HG03135 (cell line): ENCODE measurements at regions not wholly inside any gene's neighbourhood (a gene's known extent, or its start where the extent isn't known, plus 50 kb on each side); places are given as distances from the start of the nearest gene placed in this dataset.
"Not testable (repeated sequence)": the region's sequence is repeated elsewhere in the genome, so short reads cannot be mapped to it uniquely, and the experiment has no call there.

Experiments used
- ATAC-seq: cut with Tn5 transposase; IDR thresholded peaks from one replicate; pipeline ENCODE4 v1.9.1; 2021; ENCODE audit warnings: mild to moderate bottlenecking, moderate library complexity; ENCODE audit not compliant: unreplicated experiment

DNA sequence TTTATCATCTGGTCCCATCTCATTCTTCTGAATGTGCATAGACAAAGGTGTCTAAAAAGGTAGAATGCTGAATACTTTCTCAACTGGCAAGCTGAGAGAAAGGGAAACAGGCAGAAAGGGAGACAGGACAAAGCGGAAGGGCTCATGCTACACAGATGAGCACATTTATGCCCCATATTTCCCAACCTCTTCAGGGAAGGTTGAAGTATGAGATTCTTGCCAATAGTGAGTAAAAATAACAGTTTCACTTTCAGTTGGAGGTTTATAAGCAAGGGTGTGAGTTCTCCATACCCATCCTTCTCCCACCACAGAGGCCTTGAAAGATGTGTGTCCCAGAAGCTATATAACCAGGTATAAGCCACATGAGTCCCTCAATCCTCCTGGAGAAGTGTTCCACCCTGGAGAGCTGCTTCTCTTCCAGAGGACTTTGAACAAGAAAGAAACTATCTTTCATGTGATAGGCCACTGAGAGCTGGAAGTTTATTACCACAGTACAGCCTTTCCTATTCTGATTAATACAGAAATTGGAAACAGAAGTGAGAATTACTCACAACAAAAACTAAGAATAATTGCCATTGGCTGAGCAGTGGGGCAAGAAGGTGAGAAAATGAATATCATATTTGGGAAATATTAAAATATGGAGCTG, 709.4 kb upstream of the NR2F2 start:
- no peak for ATAC-seq

DNA sequence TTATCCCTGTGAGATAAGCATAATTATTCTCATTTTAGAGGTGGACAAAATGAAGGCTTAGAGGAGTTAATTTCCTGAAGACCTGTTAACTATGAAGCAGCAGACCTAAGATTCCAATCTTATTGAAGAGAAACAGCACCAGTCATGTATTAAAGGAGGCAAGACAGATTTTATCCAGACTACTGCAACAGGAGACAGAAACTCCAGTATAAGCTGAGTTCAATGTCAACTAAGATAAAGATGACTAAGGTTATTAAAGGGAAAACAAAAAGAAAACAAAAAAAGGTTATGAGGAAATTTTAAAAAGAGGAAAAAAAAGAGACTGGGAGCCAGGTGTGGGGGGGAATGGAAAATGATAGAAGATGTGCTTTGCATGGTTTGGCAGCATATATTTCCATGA, 707.7 kb upstream of the NR2F2 start:
- ATAC-seq: no peak

DNA sequence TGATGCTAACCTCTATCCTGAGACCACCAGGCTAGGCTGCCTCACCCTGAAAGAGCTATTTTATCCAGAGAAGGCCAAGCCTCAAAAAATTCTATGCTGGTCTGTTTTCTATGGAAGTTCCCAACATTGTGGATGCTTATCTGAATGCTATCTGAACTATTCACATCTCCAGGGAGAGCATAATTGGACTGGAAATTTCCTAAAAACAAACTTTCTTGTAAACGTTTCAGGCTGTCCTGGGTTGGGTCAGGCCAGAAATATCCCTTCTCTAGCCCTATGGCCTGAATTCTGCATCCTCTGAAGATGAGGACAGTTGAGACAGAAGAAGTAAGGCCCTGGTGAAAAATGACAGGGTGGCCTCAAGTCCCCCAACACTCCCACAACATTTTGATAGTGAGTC, 706.4 kb upstream of the NR2F2 start:
- no peak for ATAC-seq

DNA sequence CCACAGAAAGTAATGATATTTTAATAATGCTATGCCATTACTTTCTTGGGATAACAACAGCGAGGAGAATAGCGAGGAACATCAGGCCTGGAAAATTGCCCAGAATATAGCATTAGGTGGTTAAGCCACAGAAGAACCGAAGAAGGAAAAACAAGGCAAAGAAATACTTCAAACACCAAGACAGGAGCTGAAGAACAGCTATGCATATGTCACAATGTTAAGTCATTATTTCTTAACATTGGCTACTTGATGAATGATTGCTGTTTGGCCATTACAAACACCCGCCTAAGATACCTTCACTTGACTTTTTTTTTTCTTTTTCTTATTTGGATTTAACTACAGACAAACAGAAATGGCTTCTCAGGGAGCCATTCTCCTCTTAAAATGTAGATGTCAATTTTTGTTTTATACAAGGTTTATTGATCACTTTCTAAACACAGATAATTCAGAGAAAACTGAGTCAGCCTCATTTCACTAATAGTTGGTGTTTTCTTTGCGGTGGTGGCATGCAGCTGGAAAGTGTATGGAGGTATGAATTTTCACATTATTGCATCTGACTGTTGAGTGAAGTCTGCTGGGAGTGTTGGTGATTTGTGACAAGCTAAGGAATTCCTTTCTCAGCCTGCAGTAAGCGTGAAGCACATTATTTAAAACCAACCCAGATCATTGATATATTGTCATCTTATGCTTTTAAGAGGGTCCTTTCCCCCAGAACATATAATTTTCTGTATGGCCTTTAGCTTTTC, 705.7 kb upstream of the NR2F2 start:
- no peak for ATAC-seq

DNA sequence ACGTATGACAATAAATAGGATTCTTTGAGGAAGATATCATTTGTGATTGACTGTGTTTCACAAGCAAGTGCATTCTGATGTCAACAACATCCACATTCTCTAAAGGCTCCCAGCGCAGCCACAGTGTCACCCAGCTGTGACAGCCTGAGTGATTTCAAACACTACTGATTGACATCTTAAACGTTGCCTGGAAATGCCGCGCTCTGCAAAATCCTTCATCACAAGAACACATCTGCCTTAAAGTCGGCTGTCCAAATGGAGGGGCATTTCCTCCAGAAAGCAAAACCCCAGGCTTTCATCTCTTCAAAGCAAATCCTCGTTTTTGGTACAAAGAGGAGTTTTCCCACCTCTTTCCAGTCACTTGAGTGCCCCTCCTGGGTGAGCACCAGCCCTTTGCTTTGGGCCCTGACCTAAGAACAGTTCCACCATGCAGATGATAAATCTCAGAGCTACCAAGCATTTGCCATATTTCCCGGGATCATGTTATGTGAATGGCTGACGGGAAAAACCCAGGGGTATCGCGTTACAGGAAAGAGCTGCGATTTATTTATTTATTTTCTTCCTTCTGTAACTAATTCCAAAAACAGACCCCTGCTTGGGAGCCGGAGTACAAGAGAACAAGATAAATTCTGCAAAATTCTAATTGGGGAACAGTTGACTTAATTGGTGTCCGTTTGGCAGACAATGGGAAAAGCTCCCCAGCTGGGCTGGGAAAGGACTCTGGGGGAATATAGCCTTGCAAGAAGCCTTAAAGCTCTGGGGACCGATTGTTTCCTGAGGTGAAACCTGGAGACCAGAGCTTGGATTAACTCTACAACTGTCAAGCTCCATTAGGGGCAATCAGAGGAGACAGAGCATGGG, 703.8 kb upstream of the NR2F2 start:
- ATAC-seq: no peak

DNA sequence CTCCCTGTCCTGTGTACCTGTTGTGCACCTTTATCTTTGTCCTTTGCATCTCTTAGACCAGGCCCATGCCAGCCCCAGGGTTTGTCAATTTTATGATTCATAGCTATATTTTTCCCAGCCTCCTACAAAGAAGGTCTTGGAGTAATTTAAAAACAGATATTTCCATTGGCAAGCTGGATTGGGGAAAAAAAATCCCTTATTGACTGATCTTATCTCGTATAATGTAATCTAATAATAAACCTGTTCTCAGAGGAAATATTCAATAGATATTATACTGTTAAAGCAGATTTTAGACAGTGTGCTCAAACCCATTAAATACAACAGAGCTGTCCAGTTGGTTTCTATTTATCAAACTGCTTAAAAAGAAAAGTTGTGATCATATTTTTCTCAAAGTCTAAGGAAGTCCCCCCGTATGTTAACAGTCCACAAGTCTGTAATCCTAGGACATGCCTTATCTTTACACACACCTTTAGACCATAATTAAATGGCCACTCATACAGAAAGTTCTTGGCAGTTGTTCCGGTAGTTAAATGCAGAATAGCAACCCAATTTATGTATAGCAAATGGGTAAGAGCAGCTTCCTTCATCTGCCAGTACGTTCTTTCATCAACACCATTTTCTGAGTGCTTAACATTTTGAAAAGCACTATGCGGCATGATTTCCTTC, 700.9 kb upstream of the NR2F2 start:
- ATAC-seq: no peak

DNA sequence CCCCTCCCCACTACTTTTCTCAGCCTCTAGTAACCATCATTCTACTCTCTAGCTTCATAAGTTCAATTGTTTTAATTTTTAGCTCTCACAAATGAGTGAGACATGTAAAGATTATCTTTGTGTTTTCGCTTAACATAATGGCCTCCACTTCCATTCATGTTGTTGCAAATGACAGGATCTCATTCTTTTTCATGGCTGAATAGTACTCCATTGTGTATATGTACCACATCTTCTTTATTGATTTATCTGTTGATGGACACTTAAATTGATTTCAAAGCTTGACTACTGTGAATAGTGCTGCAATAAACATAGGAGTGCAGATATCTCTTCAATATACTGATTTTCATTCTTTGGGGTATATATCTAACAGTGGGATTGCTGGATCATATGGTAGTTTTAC, 699.8 kb upstream of the NR2F2 start:
- no peak for ATAC-seq

DNA sequence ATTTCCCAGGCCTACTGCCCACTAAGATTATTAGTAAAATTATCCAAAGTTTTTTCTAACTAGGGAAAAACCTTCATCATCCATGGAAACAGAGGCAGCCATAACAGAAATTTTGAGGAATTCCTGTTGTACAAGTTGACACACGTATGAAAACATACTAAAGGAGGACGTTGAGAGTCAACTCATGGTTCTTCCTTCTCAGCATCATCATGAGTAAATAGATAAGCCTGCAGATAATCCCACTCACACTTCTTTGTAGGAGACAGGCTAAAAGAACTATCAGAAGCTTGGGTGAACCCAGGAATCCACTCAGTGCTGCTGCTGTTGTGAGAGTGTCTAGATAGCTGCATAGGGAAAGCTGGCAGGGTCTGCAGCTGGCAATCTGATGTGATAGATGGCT, 694.8 kb upstream of the NR2F2 start:
- no peak for ATAC-seq

DNA sequence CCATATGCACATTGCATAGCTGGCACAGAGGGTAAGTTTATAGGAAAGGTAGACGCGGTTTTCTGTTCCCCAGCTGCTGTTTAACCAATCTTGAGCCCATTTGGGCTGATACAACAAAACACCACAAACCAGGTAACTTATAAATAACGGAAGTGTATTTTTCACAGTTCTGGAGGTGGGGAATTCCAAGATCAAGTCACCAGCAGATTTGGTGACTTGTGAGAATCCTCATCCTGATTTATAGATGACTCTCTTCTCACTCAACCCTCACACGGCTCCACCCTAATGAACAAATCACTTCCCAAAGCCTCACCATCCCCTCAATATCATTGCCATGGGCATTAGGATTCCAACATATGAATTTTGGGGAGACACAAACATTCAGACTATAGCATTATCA, 694.4 kb upstream of the NR2F2 start:
- ATAC-seq: no peak

DNA sequence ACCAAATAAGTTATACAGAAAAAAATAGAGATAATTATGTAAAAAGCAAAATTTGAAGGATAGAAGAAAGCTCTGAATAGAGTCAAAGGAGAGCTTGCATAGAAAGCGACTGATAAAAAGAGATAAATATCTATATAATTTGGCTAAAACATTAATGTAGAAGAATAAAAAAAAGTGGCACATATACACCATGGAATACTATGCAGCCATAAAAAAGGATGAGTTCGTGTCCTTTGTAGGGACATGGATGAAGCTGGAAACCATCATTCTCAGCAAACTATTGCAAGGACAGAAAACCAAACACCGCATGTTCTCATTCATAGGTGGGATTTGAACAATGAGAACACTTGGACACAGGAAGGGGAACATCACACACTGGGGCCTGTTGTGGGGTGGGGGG, 693.3 kb upstream of the NR2F2 start:
- not testable (repeated sequence) for ATAC-seq

DNA sequence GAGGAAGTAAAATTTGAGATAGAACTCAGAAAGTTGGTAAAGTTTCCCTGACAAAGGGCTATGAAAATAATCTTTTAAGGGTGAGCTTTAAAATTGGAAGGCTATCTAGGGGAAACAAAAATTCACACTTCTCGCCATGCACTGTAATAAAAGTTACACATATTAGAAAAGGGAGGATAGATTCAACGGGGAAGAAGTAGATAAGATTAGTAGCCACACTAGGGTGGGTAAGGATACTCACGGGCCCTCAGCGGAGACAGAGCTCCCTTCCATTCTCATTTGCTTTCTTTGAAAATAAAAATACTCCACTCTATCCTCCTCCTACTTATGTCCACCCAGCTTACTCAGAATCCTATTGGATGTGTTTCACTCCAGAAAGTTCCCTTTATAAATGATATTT, 691.3 kb upstream of the NR2F2 start:
- no peak for ATAC-seq

DNA sequence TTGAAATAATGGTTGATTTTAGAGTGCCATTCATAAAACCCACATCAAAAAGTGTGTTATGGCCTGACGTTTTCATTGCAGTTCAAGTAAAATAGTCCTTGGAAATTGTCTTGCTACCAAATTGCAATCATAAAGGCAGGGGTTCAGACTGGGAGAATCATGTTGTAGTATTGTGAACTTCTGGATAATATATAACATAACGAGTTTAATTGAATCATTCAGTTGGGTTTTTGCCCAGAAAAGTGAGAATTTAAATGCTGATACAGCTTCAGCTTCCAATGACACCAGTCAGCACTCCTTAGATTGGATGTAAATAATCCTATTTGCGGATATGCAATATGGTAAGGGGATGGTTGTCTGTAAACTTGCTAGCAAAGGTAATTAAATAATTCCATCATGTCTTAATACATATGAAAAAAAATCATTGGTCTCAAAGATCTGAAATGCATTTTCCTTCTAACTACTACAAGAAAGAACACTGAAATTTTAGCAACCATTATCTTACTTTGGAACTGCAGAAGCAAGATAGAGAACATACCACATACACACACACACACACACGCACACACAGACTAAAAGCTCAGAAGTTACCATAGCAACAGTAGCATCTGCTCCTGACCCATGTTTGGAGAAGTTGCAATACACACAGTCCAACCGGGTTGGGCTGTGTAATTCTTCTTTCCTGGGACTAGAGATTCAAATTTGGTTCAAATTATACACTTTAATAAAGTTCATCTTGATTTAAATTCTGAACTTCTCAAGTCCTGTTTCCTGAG, 686.2 kb upstream of the NR2F2 start:
- ATAC-seq: no peak

DNA sequence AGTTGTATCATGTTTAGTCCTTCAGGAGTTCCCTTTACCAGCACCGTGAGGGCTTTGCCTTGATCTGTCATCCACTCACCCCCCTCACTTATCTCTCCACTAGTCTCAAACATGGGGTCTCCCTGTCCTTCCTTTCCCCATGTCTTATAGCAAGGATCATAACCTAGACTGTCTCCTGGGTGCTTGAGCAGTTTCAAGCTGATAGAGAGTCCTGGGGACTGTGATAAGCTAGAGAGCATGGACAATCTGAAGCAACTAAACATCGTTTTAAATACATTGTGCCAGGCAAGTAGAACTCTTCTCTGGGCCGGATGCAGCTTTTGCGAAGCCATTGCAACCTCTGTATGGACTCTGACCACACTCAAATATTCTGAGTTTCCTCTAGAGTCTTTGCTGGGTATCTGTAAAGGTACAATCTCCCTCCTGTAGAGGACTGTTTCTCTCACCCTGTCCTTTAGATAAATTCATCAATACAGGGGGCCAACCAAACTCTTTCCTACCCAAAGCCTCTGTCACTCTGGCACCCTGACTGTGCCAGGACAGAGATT, 684.6 kb upstream of the NR2F2 start:
- no peak for ATAC-seq

DNA sequence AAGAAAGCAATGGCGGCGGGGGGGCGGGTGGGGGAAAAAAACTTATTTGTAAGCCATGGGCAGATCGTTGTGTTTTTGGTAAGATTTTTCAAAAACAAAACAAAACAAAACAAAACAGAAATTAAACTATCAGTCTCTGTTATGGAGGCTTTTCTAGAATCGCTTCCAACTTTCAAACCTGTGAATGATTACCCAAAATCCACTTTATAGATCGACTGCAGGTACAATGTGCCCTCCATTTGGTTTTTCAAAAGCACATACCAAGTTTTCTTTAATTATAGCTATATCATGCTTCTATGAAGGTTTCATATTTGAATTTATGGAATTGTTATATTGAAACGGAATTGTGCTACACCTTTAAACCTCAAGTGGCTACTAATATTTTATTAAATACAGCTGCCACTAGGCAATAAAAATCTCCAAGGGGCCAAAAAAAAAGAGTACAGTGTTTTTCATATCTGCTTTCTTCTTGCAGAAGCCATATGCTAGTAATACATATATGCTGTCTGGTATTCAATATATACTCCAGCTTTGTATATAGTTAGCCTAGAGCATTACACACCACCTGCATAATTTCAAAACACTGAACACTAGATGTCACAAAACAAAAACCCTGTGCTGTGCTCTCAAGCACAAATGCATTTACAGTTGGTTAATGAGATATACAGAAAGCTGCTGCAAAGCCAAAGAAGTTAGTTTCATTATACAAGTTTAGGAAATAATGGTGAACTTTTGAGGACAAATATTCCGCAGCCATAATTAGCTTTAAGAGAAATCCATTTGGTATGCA, 683.8 kb upstream of the NR2F2 start:
- no peak for ATAC-seq

DNA sequence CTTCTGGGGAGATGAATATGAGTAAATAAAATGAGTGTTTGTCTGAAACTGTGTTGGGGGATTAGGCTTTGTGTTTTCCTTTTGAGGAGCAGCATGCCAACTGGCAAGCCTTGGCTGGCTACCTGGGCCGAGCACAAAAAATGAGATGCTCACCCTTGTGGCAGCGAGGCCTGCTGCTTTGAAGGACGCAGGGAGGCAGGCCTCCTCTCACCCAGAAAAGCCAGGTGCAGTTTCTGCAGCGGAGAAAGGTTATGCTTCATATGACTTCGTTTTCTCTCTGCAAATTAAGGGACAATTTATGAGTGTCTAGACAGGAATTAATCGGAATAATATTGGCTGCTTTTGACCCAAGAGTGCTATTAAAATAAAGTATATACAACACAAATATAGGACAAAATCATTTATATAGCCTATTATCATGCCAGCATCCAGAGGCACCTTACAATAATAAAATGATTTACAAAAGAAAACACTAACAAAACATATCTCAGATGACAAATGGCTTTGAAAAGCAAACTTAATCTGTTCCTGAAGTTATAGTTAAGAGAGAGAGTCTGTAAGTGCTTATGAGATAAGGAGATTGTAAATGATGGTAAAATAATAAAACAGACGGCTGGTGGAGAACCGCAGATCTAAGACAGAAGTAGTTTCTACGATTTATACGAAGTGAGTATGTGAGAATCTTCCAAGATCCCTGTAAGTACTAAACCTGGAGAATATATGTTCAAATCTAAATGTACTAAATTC, 682.8 kb upstream of the NR2F2 start:
- ATAC-seq: no peak

DNA sequence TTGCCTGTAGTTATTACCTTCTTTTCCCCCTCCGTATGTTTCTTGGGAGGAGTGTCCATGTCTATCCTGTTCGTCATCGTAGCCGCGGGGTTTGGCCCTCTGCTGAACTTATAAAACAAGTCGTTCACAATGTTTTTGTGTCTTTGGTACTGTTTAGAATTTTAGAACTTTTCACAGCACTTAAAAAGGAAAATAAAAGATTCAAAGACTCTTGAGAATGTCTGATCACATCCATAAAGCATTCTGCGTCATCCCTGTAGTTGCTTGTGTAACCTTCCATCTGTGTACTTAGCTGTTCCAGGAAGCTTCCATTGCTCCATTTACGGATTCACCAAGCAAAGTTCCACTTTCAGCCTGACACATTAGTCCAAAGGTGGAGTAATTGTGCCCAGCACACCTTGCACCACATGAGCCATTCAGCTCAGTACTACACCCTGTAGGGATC, 677.1 kb upstream of the NR2F2 start:
- ATAC-seq: no peak

DNA sequence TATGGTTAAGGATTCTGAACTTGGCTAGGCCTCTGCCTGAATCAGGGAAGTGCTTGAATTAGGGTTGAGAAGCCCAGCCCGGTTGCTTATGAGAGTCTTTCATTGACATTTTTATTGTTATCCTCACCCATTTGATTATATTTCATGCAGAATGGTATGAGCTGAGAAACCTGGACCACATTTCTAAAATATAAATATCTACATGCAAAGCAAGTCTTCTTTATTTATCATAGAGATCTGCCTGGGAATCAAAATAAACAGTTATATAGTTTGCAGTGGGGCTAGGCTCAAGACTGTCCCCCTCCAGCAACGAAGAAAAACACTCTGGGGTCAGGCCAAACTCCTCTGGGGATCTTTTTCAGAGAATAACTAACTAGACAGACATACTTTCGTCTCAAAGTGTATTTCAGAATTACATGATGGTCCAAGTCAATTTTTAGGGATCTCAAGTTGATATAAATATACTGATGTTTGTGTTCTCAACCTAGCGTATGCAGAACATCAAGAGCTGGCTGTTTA, 675.4 kb upstream of the NR2F2 start:
- no peak for ATAC-seq

DNA sequence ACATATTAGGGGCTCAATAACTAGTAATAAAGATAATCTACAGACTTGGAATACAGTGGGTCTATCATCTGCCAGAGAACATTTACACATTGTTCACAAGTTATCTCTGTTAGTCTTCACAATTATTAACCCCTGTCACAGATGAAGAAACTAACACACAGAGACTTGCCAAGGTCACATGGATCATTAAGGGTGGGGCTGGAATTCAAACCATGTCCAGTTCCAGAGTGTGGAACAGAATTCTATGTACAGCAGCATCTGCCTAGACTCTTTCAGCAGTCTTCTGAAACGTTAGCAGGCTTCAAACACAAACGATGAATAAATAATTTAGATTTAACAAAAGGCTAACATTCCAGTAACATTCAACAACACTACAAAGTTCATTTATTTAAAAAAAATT, 673.9 kb upstream of the NR2F2 start:
- ATAC-seq: no peak

DNA sequence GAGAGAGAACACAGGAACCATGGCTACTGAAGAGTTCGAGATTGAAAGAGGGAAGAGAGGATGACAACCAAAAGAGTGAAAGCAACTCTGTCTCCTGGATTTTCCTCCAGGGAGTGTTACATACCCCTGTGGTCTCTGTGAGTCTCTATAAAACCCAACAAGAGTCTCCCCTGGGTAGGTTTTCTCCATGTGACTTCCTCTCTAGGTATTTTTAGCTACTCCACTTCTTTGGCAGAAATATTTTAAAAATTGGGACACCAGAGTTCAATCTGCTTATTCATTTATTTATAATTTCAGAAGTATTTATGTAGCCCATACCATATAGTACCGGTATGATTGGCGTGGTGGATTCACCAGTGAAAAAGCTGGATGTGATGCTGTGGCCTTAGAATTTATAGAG, 671.7 kb upstream of the NR2F2 start:
- no peak for ATAC-seq
